HCEC 1CT (cell line): ENCODE measurements at regions not wholly inside any gene's neighbourhood (a gene's known extent, or its start where the extent isn't known, plus 50 kb on each side); places are given as distances from the start of the nearest gene placed in this dataset.
A peak's percentile ranks its signal among the peaks of the same experiment; 100 is the strongest.

Experiments
- DNase-seq: peaks from one replicate; pipeline ENCODE4 v3.0.0-alpha.2; 2017

GRCh38 chr6:4584801-4585200, 191.4 kb upstream of the CDYL start:
- DNase-seq = no peak

GRCh38 chr6:4582506-4583417, 193.4 kb upstream of the CDYL start:
- peak; percentile 48 for DNase-seq

GRCh38 chr6:4581468-4582385, 194.5 kb upstream of the CDYL start:
- DNase-seq = peak; percentile 91

GRCh38 chr6:4580361-4580760, 195.8 kb upstream of the CDYL start:
- DNase-seq = no peak

- DNase-seq = peak; percentile 64
These were observed 198.8 kb upstream of the CDYL start for GRCh38 chr6:4577406-4577805.

- DNase-seq = peak; percentile 9
These were observed 200.5 kb upstream of the CDYL start for GRCh38 chr6:4575714-4576113.

- DNase-seq = no peak
These were observed 202.2 kb upstream of the CDYL start for GRCh38 chr6:4574007-4574406.

- no peak for DNase-seq
These were observed 205.2 kb upstream of the CDYL start for GRCh38 chr6:4571011-4571410.

- DNase-seq = no peak
These were observed 208.1 kb upstream of the CDYL start for GRCh38 chr6:4568138-4568537.

GRCh38 chr6:4567141-4567540, 209.1 kb upstream of the CDYL start:
- DNase-seq = peak; percentile 64

GRCh38 chr6:4565301-4566250, 210.6 kb upstream of the CDYL start:
- DNase-seq = no peak

- no peak for DNase-seq
These were observed 211.4 kb upstream of the CDYL start for GRCh38 chr6:4564801-4565271.

GRCh38 chr6:4563877-4564276, 212.3 kb upstream of the CDYL start:
- no peak for DNase-seq

- no peak for DNase-seq
These were observed 213.0 kb upstream of the CDYL start for GRCh38 chr6:4563156-4563555.

GRCh38 chr6:4561773-4562400, 214.3 kb upstream of the CDYL start:
- DNase-seq = no peak

- no peak for DNase-seq
These were observed 215.1 kb upstream of the CDYL start for GRCh38 chr6:4561078-4561435.

- DNase-seq = no peak
These were observed 215.8 kb upstream of the CDYL start for GRCh38 chr6:4560221-4561077.

- DNase-seq = no peak
These were observed 216.8 kb upstream of the CDYL start for GRCh38 chr6:4559281-4559875.

GRCh38 chr6:4554645-4555044, 221.6 kb upstream of the CDYL start:
- DNase-seq = no peak

- DNase-seq = no peak
These were observed 222.8 kb upstream of the CDYL start for GRCh38 chr6:4553387-4553786.

- no peak for DNase-seq
These were observed 226.0 kb upstream of the CDYL start for GRCh38 chr6:4550227-4550597.
